Tibial nerve (tissue), 4 donors: ENCODE measurements at regions not wholly inside any gene's neighbourhood (a gene's known extent, or its start where the extent isn't known, plus 50 kb on each side); places are given as distances from the start of the nearest gene placed in this dataset.

ENCODE experiments used
- EP300 ChIP-seq, 2 donors: sonication (generic); formaldehyde crosslinking; IDR thresholded peaks; one replicate each; pipeline ENCODE4 v1.6.1; 2017; ENCODE audit warnings: antibody characterized with exemption in 2 of 2, mild to moderate bottlenecking in 1 of 2
- POLR2A ChIP-seq, 2 donors: fragments of 450-650 bp; IDR thresholded peaks; one replicate each; pipeline ENCODE4 v1.6.1; 2017; ENCODE audit warnings: antibody characterized with exemption in 2 of 2, mild to moderate bottlenecking in 2 of 2, moderate library complexity in 2 of 2
- TF ChIP-seq, protein P1 (sequence below), 5 experiments: fragments of 200-600 bp in 3 of 5; fragments of 450-650 bp in 2 of 5; sonication (generic) in 3 of 5; IDR thresholded peaks; one replicate each; pipeline ENCODE4 v1.5.1; 2016 to 2019; ENCODE audit warnings: antibody characterized with exemption in 5 of 5, mild to moderate bottlenecking in 3 of 5, moderate library complexity in 2 of 5

DNA sequence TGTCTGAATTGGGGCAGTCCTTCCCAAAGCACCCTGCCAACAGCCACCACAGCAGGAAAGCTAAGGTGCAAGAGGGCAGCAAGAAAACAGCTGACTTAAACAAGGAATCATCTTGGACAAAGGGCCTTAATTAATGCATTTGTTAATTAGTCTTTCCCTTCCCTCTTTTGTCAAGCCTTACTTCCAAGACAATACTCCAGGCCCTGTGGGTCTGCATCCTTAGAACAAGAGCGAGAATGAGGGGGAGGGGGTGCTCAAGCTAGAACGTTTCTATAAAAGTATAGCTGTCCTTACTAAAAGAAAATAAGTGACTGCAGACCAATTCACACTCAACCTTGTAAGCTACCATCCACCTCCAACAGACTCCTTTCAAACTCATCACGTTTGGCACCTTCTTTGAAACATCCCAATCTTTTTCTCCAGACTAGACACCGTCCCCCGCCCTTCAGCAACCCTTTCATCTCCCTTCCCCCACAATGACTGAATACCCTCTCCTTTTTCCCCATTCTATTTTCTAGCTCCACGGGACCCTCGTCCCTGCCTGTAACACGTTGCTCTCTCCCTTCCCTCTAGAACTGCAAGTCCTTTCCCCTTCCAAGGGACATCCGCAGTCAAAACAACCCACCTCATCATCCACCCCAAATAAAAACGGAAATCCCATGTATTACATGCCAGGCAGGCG lies 85.7 kb upstream of the RNF38 start:
- TF ChIP-seq, protein P1, sequence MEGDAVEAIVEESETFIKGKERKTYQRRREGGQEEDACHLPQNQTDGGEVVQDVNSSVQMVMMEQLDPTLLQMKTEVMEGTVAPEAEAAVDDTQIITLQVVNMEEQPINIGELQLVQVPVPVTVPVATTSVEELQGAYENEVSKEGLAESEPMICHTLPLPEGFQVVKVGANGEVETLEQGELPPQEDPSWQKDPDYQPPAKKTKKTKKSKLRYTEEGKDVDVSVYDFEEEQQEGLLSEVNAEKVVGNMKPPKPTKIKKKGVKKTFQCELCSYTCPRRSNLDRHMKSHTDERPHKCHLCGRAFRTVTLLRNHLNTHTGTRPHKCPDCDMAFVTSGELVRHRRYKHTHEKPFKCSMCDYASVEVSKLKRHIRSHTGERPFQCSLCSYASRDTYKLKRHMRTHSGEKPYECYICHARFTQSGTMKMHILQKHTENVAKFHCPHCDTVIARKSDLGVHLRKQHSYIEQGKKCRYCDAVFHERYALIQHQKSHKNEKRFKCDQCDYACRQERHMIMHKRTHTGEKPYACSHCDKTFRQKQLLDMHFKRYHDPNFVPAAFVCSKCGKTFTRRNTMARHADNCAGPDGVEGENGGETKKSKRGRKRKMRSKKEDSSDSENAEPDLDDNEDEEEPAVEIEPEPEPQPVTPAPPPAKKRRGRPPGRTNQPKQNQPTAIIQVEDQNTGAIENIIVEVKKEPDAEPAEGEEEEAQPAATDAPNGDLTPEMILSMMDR (IDR thresholded peaks at IDR 0.05), result no peak
- TF ChIP-seq POLR2A (IDR thresholded peaks at IDR 0.05) (no peak), EP300 (IDR thresholded peaks at IDR 0.05) (no peak)
